ENCODE measurements at regions not wholly inside any gene's neighbourhood (a gene's known extent, or its start where the extent isn't known, plus 50 kb on each side); places are given as distances from the start of the nearest gene placed in this dataset.

DNA sequence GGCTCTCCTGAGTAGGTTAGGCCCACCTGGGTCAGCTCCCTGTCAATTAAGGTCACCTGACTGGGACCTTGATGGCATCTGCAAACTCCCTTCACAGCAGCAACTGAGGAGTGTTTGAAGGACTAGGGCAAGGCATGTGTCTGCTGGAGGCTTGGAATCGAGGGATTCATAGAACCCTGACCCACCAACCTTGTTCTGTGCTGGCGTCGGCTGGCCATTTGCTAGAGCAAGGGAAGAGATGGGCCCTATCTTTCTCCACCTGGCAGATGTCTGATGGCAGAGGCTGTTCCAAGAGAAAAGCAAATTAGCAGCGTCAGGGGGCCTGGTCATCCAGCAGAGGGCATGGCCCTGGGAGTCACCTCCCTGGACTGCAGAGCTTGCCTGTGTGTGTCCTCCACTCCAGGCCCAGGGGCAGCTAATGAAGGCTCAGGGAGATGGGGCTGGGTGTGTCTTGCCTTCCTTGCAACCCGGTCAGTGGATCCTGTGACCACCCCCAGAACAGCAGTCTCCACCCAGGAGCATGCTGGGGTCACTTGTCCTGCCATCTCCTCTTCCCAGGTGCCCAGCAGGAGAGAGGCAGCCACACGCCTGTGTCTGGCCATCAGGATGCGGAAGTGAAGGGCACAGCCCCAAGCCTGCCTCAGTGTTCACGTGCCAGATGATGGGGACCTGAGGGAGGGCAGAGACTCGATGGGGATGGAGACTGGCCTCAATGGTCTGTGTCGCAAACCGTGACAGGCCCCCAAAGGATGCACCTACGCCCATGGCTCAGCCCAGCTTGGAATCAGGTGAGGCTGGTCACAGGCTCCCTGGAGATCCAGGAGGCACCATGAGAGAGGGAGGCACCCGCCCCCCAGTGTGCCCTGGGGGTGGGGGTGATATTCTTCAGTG is 53.9 kb downstream of the BARX1 start:
- H3K27ac ChIP-seq, result no peak overlapping the region
- no peak overlapping the region for H3K4me2 ChIP-seq (ENCODE audit: unreplicated experiment)
- H2AFZ ChIP-seq, result no peak overlapping the region
- WGBS, 2 experiments (ENCODE audit: low coverage in 1 of 2, low lambda C conversion rate in 2 of 2, missing lambda C conversion rate in 2 of 2), result 24 to 29% methylated on average over 13 of the region's 13 CpGs
- no peaks in the 10 kb centered on the region for H3F3A ChIP-seq (ENCODE audit: insufficient read depth)
- in situ Hi-C loops (cut with MboI), result no loop called here
- H3K9me3 ChIP-seq (ENCODE audit: low read depth), result no peaks in the 10 kb centered on the region
- H4K20me1 ChIP-seq (ENCODE audit: insufficient read depth), result no peaks in the 10 kb centered on the region
- no peaks in the 10 kb centered on the region for H3K9me2 ChIP-seq (ENCODE audit: insufficient read depth)
- H3K79me2 ChIP-seq (ENCODE audit: insufficient read depth), result no peaks in the 10 kb centered on the region
- H3K4me3 ChIP-seq, result no peak overlapping the region
- H3K4me1 ChIP-seq (ENCODE audit: insufficient read depth), result no peaks in the 10 kb centered on the region
- H3K36me3 ChIP-seq (ENCODE audit: low read depth), result no peaks in the 10 kb centered on the region
- H3K9ac ChIP-seq, result no peak overlapping the region
- no peak for DNase-seq
- TF ChIP-seq EZH2phosphoT487 (IDR thresholded peaks at IDR 0.05; ENCODE audit: insufficient read depth, low read depth) (no peak), EZH2 (IDR thresholded peaks at IDR 0.05; ENCODE audit: insufficient read depth, poor library complexity, severe bottlenecking) (no peak)
- no peaks in the 10 kb centered on the region for H3K27me3 ChIP-seq (replicated peaks; ENCODE audit: insufficient read depth)

DNA sequence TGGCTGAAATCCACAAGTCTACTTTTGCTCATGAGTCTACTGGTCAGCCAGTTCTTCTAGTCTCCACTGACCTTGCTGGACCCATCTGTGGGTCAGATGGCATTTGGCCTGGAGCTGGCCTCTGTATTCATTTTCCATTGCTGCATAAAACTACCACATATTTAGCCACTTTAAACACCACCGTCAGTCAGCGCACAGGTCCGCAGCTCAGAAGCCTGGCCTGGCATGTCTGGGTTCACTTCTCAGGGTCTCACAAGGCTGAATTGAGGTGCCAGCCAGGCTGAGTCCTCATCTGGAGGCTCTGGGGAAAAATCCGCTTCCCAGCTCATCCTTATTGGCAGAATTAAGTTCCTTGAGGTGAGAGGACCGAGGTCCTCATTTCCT is 54.7 kb downstream of the BARX1 start:
- WGBS, 2 experiments (ENCODE audit: low coverage in 1 of 2, low lambda C conversion rate in 2 of 2, missing lambda C conversion rate in 2 of 2), result 38 to 49% methylated on average over 5 of the region's 5 CpGs
- in situ Hi-C loops (cut with MboI), result no loop called here
- no peaks in the 10 kb centered on the region for H3K27me3 ChIP-seq (replicated peaks; ENCODE audit: insufficient read depth)
- no peaks in the 10 kb centered on the region for H3K9me3 ChIP-seq (ENCODE audit: low read depth)
- H3K9ac ChIP-seq, result no peak overlapping the region
- H3K4me3 ChIP-seq, result no peak overlapping the region
- no peaks in the 10 kb centered on the region for H3K4me1 ChIP-seq (ENCODE audit: insufficient read depth)
- no peak for DNase-seq
- H3K36me3 ChIP-seq (ENCODE audit: low read depth), result no peaks in the 10 kb centered on the region
- no peak overlapping the region for H3K4me2 ChIP-seq (ENCODE audit: unreplicated experiment)
- no peaks in the 10 kb centered on the region for H3K9me2 ChIP-seq (ENCODE audit: insufficient read depth)
- H3K27ac ChIP-seq, result no peak overlapping the region
- H4K20me1 ChIP-seq (ENCODE audit: insufficient read depth), result no peaks in the 10 kb centered on the region
- TF ChIP-seq EZH2phosphoT487 (IDR thresholded peaks at IDR 0.05; ENCODE audit: insufficient read depth, low read depth) (no peak), EZH2 (IDR thresholded peaks at IDR 0.05; ENCODE audit: insufficient read depth, poor library complexity, severe bottlenecking) (no peak)
- H2AFZ ChIP-seq, result no peak overlapping the region
- no peaks in the 10 kb centered on the region for H3F3A ChIP-seq (ENCODE audit: insufficient read depth)
- no peaks in the 10 kb centered on the region for H3K79me2 ChIP-seq (ENCODE audit: insufficient read depth)

DNA sequence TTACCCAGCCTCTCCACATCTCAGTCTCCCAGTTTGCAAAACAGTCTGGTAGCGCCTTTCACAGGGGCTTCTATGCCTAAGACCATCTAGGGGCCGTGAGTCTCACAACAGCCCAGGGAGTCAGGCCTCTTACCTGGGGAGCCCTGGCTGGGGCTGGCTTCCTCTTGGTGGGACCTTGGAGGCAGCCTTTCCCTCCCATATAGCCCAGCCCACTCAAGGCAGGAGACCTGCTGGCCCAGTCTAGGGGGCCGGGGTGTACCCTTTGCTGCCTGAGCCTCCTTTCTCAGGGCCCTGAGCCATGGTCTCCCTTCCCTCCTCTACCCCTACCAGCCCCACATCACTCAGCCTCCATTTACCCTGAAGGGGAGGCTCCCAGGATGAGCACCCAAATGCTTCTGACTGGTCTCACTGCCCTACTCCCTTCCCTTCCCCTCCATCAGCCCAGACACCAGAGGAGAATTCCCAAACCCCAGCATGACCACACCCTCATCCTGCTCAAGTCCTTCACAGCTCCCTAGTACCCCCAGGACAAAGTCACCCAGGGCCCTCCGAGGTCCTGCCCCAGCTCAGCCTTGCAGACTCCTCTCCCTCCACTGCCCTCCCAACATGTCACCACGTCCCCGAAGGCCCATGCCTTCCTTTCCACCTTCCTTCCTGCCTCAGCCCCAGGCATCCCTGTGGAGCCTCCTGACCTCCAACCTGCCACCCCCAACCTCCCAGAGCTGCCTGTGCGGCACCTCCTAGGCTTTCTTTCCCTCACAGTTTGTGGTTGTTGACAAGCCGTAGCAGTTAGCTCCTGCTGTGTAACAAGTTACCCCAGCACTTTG is 55.3 kb downstream of the BARX1 start:
- in situ Hi-C loops (cut with MboI), result no loop called here
- 28 to 32% methylated on average over 8 of the region's 8 CpGs for WGBS, 2 experiments (ENCODE audit: low coverage in 1 of 2, low lambda C conversion rate in 2 of 2, missing lambda C conversion rate in 2 of 2)

DNA sequence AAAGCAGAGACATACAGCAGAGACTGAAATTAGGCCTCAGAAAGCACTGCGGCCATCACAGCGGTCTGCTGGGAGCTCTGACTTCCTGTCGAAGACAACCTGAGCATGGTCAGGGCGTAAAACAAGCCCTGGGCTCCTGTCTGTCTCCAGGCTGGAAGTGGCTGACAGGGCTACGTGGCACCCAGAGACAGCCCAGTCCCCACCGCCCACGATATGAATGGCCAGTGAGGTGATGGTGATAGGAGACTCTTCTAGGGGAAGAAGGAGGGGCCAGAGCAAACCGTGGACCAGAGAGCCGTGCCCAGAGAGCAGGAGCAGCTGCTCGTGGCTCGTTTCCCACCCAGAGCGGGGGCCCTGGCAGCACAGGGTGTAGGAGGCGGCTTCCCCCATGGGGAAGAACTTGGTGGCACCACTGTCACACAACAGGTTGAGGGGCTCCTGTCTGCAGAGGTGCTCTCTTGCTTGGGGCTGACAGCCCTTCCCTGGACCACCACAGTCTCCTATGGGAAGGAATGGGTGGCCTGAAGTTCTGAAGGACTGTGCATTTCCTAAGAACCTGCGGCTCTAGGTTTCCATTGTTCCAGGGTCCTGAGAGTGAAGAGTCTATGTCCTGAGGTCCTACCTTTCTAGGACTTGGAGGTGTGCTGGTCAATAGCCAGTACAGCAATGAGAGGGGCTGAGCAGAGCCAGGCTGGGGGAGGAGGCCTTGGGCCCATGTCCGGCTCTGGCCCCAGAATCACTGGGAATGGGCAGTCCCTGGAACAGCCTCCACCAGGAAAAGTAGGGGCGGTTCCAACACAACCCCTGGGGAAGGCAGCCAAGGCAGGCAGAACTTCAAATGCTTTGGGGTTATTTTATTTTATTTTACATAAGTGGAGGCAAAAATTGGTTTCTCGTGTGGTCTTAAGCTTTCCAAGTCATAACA is 56.4 kb downstream of the BARX1 start:
- 31 to 34% methylated on average over 16 to 17 of the region's 17 CpGs for WGBS, 2 experiments (ENCODE audit: low coverage in 1 of 2, low lambda C conversion rate in 2 of 2, missing lambda C conversion rate in 2 of 2)
- no peak overlapping the region for H3K4me2 ChIP-seq (ENCODE audit: unreplicated experiment)
- no peak for DNase-seq
- H3K4me1 ChIP-seq (ENCODE audit: insufficient read depth), result no peaks in the 10 kb centered on the region
- H3K9ac ChIP-seq, result no peak overlapping the region
- H3F3A ChIP-seq (ENCODE audit: insufficient read depth), result no peaks in the 10 kb centered on the region
- no peak overlapping the region for H3K27ac ChIP-seq
- H3K36me3 ChIP-seq (ENCODE audit: low read depth), result no peaks in the 10 kb centered on the region
- H3K4me3 ChIP-seq, result no peak overlapping the region
- H3K27me3 ChIP-seq (replicated peaks; ENCODE audit: insufficient read depth), result no peaks in the 10 kb centered on the region
- no peaks in the 10 kb centered on the region for H4K20me1 ChIP-seq (ENCODE audit: insufficient read depth)
- no peak overlapping the region for H2AFZ ChIP-seq
- H3K9me3 ChIP-seq (ENCODE audit: low read depth), result no peaks in the 10 kb centered on the region
- in situ Hi-C loops (cut with MboI), result no loop called here
- no peaks in the 10 kb centered on the region for H3K9me2 ChIP-seq (ENCODE audit: insufficient read depth)
- H3K79me2 ChIP-seq (ENCODE audit: insufficient read depth), result no peaks in the 10 kb centered on the region
- no peak for TF ChIP-seq EZH2 (IDR thresholded peaks at IDR 0.05; ENCODE audit: insufficient read depth, poor library complexity, severe bottlenecking)
- TF ChIP-seq EZH2phosphoT487 (IDR thresholded peaks at IDR 0.05; ENCODE audit: insufficient read depth, low read depth), result no peak

More for the DNA sequence above, 55.3 kb downstream of the BARX1 start:
- no peaks in the 10 kb centered on the region for H3K4me1 ChIP-seq (ENCODE audit: insufficient read depth)
- H3K36me3 ChIP-seq (ENCODE audit: low read depth), result no peaks in the 10 kb centered on the region
- H3K9me3 ChIP-seq (ENCODE audit: low read depth), result no peaks in the 10 kb centered on the region
- H3K9ac ChIP-seq, result no peak overlapping the region
- DNase-seq, result no peak
- no peaks in the 10 kb centered on the region for H4K20me1 ChIP-seq (ENCODE audit: insufficient read depth)
- no peaks in the 10 kb centered on the region for H3K27me3 ChIP-seq (replicated peaks; ENCODE audit: insufficient read depth)
- H3K79me2 ChIP-seq (ENCODE audit: insufficient read depth), result no peaks in the 10 kb centered on the region
- TF ChIP-seq EZH2 (IDR thresholded peaks at IDR 0.05; ENCODE audit: insufficient read depth, poor library complexity, severe bottlenecking) (no peak), EZH2phosphoT487 (IDR thresholded peaks at IDR 0.05; ENCODE audit: insufficient read depth, low read depth) (no peak)
- H3K4me2 ChIP-seq (ENCODE audit: unreplicated experiment), result no peak overlapping the region
- H3K9me2 ChIP-seq (ENCODE audit: insufficient read depth), result no peaks in the 10 kb centered on the region
- H3F3A ChIP-seq (ENCODE audit: insufficient read depth), result no peaks in the 10 kb centered on the region
- no peak overlapping the region for H3K4me3 ChIP-seq
- H2AFZ ChIP-seq, result no peak overlapping the region
- no peak overlapping the region for H3K27ac ChIP-seq

Data from GM23248 (cell line).